ENCODE measurements at regions not wholly inside any gene's neighbourhood (a gene's known extent, or its start where the extent isn't known, plus 50 kb on each side); places are given as distances from the start of the nearest gene placed in this dataset.

DNA sequence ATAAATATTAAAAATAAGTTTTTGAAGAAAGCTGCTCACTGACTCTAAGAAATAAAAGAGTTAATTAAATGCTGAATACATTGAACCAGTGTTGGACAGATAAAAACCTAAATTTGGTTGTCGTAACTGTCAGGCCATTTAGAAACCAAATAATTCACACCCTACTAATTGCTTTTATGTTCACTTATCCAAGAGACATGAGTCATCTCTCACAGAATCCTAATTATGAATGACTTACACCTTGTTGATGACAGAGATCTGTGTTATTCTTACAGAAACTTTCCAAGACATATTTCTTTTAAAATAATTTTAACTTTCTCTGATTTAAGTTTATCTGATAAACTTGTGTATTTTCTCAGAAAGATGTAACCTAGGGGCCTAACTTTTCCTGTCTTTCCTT lies 250.7 kb downstream of the IKZF2 start:
- H3K36me3 ChIP-seq (replicated peaks; ENCODE audit: insufficient read depth, low read length), result no peaks in the 10 kb centered on the region
- no peaks in the 10 kb centered on the region for H3K9me2 ChIP-seq (replicated peaks; ENCODE audit: insufficient read depth, low read length)
- no peak overlapping the region for H2AFZ ChIP-seq (ENCODE audit: low read length)
- no peak overlapping the region for H3K4me2 ChIP-seq (ENCODE audit: low read depth, low read length)
- no peaks in the 10 kb centered on the region for H3K4me1 ChIP-seq (ENCODE audit: low read length)
- no peak overlapping the region for H3K9ac ChIP-seq (ENCODE audit: low read length)
- DNase-seq, result no peak
- H3K27ac ChIP-seq (ENCODE audit: low read length), result no peak overlapping the region
- TF ChIP-seq EZH2phosphoT487 (IDR thresholded peaks at IDR 0.05; ENCODE audit: low read length) (no peak), EZH2 (optimal IDR thresholded peaks at IDR 0.05; ENCODE audit: low read depth, low read length) (no peak)
- TF ChIP-seq, protein P1, sequence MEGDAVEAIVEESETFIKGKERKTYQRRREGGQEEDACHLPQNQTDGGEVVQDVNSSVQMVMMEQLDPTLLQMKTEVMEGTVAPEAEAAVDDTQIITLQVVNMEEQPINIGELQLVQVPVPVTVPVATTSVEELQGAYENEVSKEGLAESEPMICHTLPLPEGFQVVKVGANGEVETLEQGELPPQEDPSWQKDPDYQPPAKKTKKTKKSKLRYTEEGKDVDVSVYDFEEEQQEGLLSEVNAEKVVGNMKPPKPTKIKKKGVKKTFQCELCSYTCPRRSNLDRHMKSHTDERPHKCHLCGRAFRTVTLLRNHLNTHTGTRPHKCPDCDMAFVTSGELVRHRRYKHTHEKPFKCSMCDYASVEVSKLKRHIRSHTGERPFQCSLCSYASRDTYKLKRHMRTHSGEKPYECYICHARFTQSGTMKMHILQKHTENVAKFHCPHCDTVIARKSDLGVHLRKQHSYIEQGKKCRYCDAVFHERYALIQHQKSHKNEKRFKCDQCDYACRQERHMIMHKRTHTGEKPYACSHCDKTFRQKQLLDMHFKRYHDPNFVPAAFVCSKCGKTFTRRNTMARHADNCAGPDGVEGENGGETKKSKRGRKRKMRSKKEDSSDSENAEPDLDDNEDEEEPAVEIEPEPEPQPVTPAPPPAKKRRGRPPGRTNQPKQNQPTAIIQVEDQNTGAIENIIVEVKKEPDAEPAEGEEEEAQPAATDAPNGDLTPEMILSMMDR (IDR thresholded peaks at IDR 0.05; ENCODE audit: low read length), result no peak
- H4K20me1 ChIP-seq (ENCODE audit: insufficient read depth, low read length), result no peaks in the 10 kb centered on the region
- no peak overlapping the region for H3K4me3 ChIP-seq (ENCODE audit: low read length)
- H3K27me3 ChIP-seq (replicated peaks; ENCODE audit: insufficient read depth, low read length), result no peaks in the 10 kb centered on the region
- H3K79me2 ChIP-seq (ENCODE audit: low read length), result no peaks in the 10 kb centered on the region
- H3K9me3 ChIP-seq (replicated peaks; ENCODE audit: insufficient read depth, low read length), result no peaks in the 10 kb centered on the region
- no peaks in the 10 kb centered on the region for H3F3A ChIP-seq (ENCODE audit: insufficient read depth, low read length)

GRCh38 chr2:212898011-212898410 lies 253.4 kb downstream of the IKZF2 start:
- Histone ChIP-seq H3K9ac (ENCODE audit: low read length) (no peak overlapping the region), H3K79me2 (ENCODE audit: low read length) (no peaks in the 10 kb centered on the region), H2AFZ (ENCODE audit: low read length) (no peak overlapping the region), H3K4me3 (ENCODE audit: low read length) (no peak overlapping the region), H3F3A (ENCODE audit: insufficient read depth, low read length) (no peaks in the 10 kb centered on the region), H3K9me3 (replicated peaks; ENCODE audit: insufficient read depth, low read length) (no peaks in the 10 kb centered on the region), H3K4me2 (ENCODE audit: low read depth, low read length) (no peak overlapping the region), H3K27ac (ENCODE audit: low read length) (no peak overlapping the region), H3K4me1 (ENCODE audit: low read length) (no peaks in the 10 kb centered on the region), H4K20me1 (ENCODE audit: insufficient read depth, low read length) (no peaks in the 10 kb centered on the region), H3K9me2 (replicated peaks; ENCODE audit: insufficient read depth, low read length) (no peaks in the 10 kb centered on the region), H3K36me3 (replicated peaks; ENCODE audit: insufficient read depth, low read length) (no peaks in the 10 kb centered on the region), H3K27me3 (replicated peaks; ENCODE audit: insufficient read depth, low read length) (no peaks in the 10 kb centered on the region)
- DNase-seq, result no peak
- TF ChIP-seq, protein P1 (IDR thresholded peaks at IDR 0.05; ENCODE audit: low read length), result no peak
- no peak for TF ChIP-seq EZH2phosphoT487 (IDR thresholded peaks at IDR 0.05; ENCODE audit: low read length)
- no peak for TF ChIP-seq EZH2 (optimal IDR thresholded peaks at IDR 0.05; ENCODE audit: low read depth, low read length)

DNA sequence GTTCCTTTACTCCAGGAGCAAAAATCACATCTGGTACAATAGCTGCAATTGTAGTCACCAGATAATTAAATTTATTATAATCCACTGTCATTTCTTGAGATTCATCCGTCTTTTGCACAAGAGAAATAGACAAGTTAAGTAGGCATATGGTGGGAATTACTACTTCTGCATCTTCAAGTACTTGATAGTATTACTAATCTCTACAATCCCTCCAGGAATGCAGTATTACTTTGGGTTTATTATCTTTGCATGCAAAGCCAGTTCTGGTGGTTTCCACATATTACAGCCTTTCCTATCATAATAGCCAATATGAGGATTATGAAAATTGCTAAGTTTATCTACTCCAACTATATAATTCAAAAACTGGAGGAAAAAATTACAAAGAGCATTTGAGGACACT lies 254.1 kb downstream of the IKZF2 start:
- Histone ChIP-seq H3K9me2 (replicated peaks; ENCODE audit: insufficient read depth, low read length) (no peaks in the 10 kb centered on the region), H2AFZ (ENCODE audit: low read length) (no peak overlapping the region), H3K9me3 (replicated peaks; ENCODE audit: insufficient read depth, low read length) (no peaks in the 10 kb centered on the region), H3K27ac (ENCODE audit: low read length) (no peak overlapping the region), H3K4me3 (ENCODE audit: low read length) (no peak overlapping the region), H3K36me3 (replicated peaks; ENCODE audit: insufficient read depth, low read length) (no peaks in the 10 kb centered on the region), H3F3A (ENCODE audit: insufficient read depth, low read length) (no peaks in the 10 kb centered on the region), H3K27me3 (replicated peaks; ENCODE audit: insufficient read depth, low read length) (no peaks in the 10 kb centered on the region), H3K9ac (ENCODE audit: low read length) (no peak overlapping the region), H4K20me1 (ENCODE audit: insufficient read depth, low read length) (no peaks in the 10 kb centered on the region), H3K4me2 (ENCODE audit: low read depth, low read length) (no peak overlapping the region), H3K79me2 (ENCODE audit: low read length) (no peaks in the 10 kb centered on the region), H3K4me1 (ENCODE audit: low read length) (no peaks in the 10 kb centered on the region)
- TF ChIP-seq EZH2 (optimal IDR thresholded peaks at IDR 0.05; ENCODE audit: low read depth, low read length) (no peak), EZH2phosphoT487 (IDR thresholded peaks at IDR 0.05; ENCODE audit: low read length) (no peak)
- TF ChIP-seq, protein P1 (IDR thresholded peaks at IDR 0.05; ENCODE audit: low read length), result no peak
- no peak for DNase-seq

Measured in MM.1S (cell line).